ENCODE measurements at regions not wholly inside any gene's neighbourhood (a gene's known extent, or its start where the extent isn't known, plus 50 kb on each side); places are given as distances from the start of the nearest gene placed in this dataset.

- TF ChIP-seq TAF1 (IDR thresholded peaks at IDR 0.05; ENCODE audit: borderline replicate concordance, insufficient read depth, low read length) = no peak
- no peak for TF ChIP-seq FOXP2 (optimal IDR thresholded peaks at IDR 0.05; ENCODE audit: borderline replicate concordance, extremely low read depth, extremely low read length, insufficient read depth)
- TF ChIP-seq SIN3A (IDR thresholded peaks at IDR 0.05; ENCODE audit: borderline replicate concordance, insufficient read depth, low read length) = no peak
- no peak for TF ChIP-seq POLR2AphosphoS5 (IDR thresholded peaks at IDR 0.05; ENCODE audit: low read depth, low read length)
- TF ChIP-seq REST (IDR thresholded peaks at IDR 0.05; ENCODE audit: insufficient read depth in 1 of 2, low read depth in 2 of 2, low read length in 2 of 2) = no peak
Observed at GRCh38 chr16:76207270-76207669, 69.9 kb upstream of the CNTNAP4 start.

GRCh38 chr16:76210157-76210556, 67.0 kb upstream of the CNTNAP4 start:
- TF ChIP-seq REST (IDR thresholded peaks at IDR 0.05; ENCODE audit: insufficient read depth in 1 of 2, low read depth in 2 of 2, low read length in 2 of 2) (no peak), FOXP2 (optimal IDR thresholded peaks at IDR 0.05; ENCODE audit: borderline replicate concordance, extremely low read depth, extremely low read length, insufficient read depth) (no peak), POLR2AphosphoS5 (IDR thresholded peaks at IDR 0.05; ENCODE audit: low read depth, low read length) (no peak), TAF1 (IDR thresholded peaks at IDR 0.05; ENCODE audit: borderline replicate concordance, insufficient read depth, low read length) (no peak), SIN3A (IDR thresholded peaks at IDR 0.05; ENCODE audit: borderline replicate concordance, insufficient read depth, low read length) (no peak)

- TF ChIP-seq SIN3A (IDR thresholded peaks at IDR 0.05; ENCODE audit: borderline replicate concordance, insufficient read depth, low read length) = no peak
- no peak for TF ChIP-seq REST (IDR thresholded peaks at IDR 0.05; ENCODE audit: insufficient read depth in 1 of 2, low read depth in 2 of 2, low read length in 2 of 2)
- no peak for TF ChIP-seq FOXP2 (optimal IDR thresholded peaks at IDR 0.05; ENCODE audit: borderline replicate concordance, extremely low read depth, extremely low read length, insufficient read depth)
- TF ChIP-seq TAF1 (IDR thresholded peaks at IDR 0.05; ENCODE audit: borderline replicate concordance, insufficient read depth, low read length) = no peak
- TF ChIP-seq POLR2AphosphoS5 (IDR thresholded peaks at IDR 0.05; ENCODE audit: low read depth, low read length) = no peak
Observed at GRCh38 chr16:76213860-76214259, 63.3 kb upstream of the CNTNAP4 start.

- TF ChIP-seq SIN3A (IDR thresholded peaks at IDR 0.05; ENCODE audit: borderline replicate concordance, insufficient read depth, low read length) = no peak
- TF ChIP-seq TAF1 (IDR thresholded peaks at IDR 0.05; ENCODE audit: borderline replicate concordance, insufficient read depth, low read length) = no peak
- TF ChIP-seq FOXP2 (optimal IDR thresholded peaks at IDR 0.05; ENCODE audit: borderline replicate concordance, extremely low read depth, extremely low read length, insufficient read depth) = no peak
- no peak for TF ChIP-seq REST (IDR thresholded peaks at IDR 0.05; ENCODE audit: insufficient read depth in 1 of 2, low read depth in 2 of 2, low read length in 2 of 2)
Observed at GRCh38 chr16:76214856-76215255, 62.3 kb upstream of the CNTNAP4 start.

GRCh38 chr16:76222087-76222486, 55.1 kb upstream of the CNTNAP4 start:
- TF ChIP-seq POLR2AphosphoS5 (IDR thresholded peaks at IDR 0.05; ENCODE audit: low read depth, low read length) = no peak
- no peak for TF ChIP-seq TAF1 (IDR thresholded peaks at IDR 0.05; ENCODE audit: borderline replicate concordance, insufficient read depth, low read length)
- TF ChIP-seq FOXP2 (optimal IDR thresholded peaks at IDR 0.05; ENCODE audit: borderline replicate concordance, extremely low read depth, extremely low read length, insufficient read depth) = no peak
- no peak for TF ChIP-seq SIN3A (IDR thresholded peaks at IDR 0.05; ENCODE audit: borderline replicate concordance, insufficient read depth, low read length)
- TF ChIP-seq REST (IDR thresholded peaks at IDR 0.05; ENCODE audit: insufficient read depth in 1 of 2, low read depth in 2 of 2, low read length in 2 of 2) = no peak

Data from PFSK-1 (cell line).